ENCODE measurements at regions not wholly inside any gene's neighbourhood (a gene's known extent, or its start where the extent isn't known, plus 50 kb on each side); places are given as distances from the start of the nearest gene placed in this dataset.

GRCh38 chr9:115423646-115424045, 305.7 kb upstream of the TNC start:
- no peaks in the 10 kb centered on the region for H3K36me3 ChIP-seq
- H3K4me3 ChIP-seq = no peak overlapping the region
- H3K27me3 ChIP-seq = no peaks in the 10 kb centered on the region
- TF ChIP-seq, protein P1, sequence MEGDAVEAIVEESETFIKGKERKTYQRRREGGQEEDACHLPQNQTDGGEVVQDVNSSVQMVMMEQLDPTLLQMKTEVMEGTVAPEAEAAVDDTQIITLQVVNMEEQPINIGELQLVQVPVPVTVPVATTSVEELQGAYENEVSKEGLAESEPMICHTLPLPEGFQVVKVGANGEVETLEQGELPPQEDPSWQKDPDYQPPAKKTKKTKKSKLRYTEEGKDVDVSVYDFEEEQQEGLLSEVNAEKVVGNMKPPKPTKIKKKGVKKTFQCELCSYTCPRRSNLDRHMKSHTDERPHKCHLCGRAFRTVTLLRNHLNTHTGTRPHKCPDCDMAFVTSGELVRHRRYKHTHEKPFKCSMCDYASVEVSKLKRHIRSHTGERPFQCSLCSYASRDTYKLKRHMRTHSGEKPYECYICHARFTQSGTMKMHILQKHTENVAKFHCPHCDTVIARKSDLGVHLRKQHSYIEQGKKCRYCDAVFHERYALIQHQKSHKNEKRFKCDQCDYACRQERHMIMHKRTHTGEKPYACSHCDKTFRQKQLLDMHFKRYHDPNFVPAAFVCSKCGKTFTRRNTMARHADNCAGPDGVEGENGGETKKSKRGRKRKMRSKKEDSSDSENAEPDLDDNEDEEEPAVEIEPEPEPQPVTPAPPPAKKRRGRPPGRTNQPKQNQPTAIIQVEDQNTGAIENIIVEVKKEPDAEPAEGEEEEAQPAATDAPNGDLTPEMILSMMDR (IDR thresholded peaks at IDR 0.05) = no peak
- TF ChIP-seq EP300 (IDR thresholded peaks at IDR 0.05) (no peak), POLR2A (IDR thresholded peaks at IDR 0.05) (no peak)
- no peaks in the 10 kb centered on the region for H3K4me1 ChIP-seq
- no peak overlapping the region for H3K27ac ChIP-seq
- peaks cover 0 to 34% (median 2%) of the 10 kb centered on the region in 4 donors for H3K9me3 ChIP-seq
- DNase-seq (ENCODE audit: low spot score in 2 of 2) = no peak
- WGBS, 2 donors = 92 to 98% methylated on average over 3 of the region's 3 CpGs

GRCh38 chr9:115425601-115426000, 307.6 kb upstream of the TNC start:
- H3K9me3 ChIP-seq = peaks cover 0 to 35% (median 2%) of the 10 kb centered on the region in 4 donors
- H3K36me3 ChIP-seq = no peaks in the 10 kb centered on the region
- H3K27me3 ChIP-seq = no peaks in the 10 kb centered on the region
- no peaks in the 10 kb centered on the region for H3K4me1 ChIP-seq
- DNase-seq (ENCODE audit: low spot score in 2 of 2) = no peak
- no peak overlapping the region for H3K4me3 ChIP-seq
- no peak overlapping the region for H3K27ac ChIP-seq
- TF ChIP-seq, protein P1 (IDR thresholded peaks at IDR 0.05) = no peak
- TF ChIP-seq POLR2A (IDR thresholded peaks at IDR 0.05) = no peak
- TF ChIP-seq EP300 (IDR thresholded peaks at IDR 0.05) = no peak

DNA sequence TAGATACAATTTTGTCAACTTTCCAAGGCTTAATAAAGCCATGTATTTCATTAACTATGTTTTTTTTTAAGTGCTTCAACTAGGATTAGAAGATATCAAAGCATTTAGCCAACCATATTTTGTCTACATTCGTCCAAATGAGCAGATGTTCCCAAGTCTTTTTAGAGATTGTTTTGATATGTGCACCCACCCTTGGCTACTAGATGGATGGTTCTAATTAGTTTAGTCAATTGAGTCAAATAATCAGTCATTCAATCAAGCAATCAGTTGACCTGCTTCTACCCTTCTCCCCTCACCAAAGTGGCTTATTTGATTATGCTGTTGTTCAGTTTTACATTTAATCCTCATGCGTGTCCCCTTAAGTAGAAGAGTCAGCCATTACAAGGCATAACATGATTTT, 319.5 kb upstream of the TNC start:
- TF ChIP-seq EP300 (IDR thresholded peaks at IDR 0.05) (no peak), POLR2A (IDR thresholded peaks at IDR 0.05) (no peak)
- TF ChIP-seq, protein P1 (IDR thresholded peaks at IDR 0.05) = no peak
- H3K9me3 ChIP-seq = no peaks in the 10 kb centered on the region
- H3K4me1 ChIP-seq = no peaks in the 10 kb centered on the region
- no peak overlapping the region for H3K4me3 ChIP-seq
- WGBS, 2 donors = 90 to 92% methylated on average over 2 of the region's 2 CpGs
- no peaks in the 10 kb centered on the region for H3K27me3 ChIP-seq
- H3K27ac ChIP-seq = no peak overlapping the region
- no peaks in the 10 kb centered on the region for H3K36me3 ChIP-seq
- no peak for DNase-seq (ENCODE audit: low spot score in 2 of 2)

- Histone ChIP-seq H3K4me3 (no peak overlapping the region), H3K9me3 (no peaks in the 10 kb centered on the region), H3K4me1 (peaks cover 0 to 2% (median 0%) of the 10 kb centered on the region in 4 donors), H3K27ac (no peak overlapping the region), H3K36me3 (no peaks in the 10 kb centered on the region), H3K27me3 (no peaks in the 10 kb centered on the region)
- TF ChIP-seq EP300 (IDR thresholded peaks at IDR 0.05) (no peak), POLR2A (IDR thresholded peaks at IDR 0.05) (no peak)
- DNase-seq (ENCODE audit: low spot score in 2 of 2) = no peak
- 74 to 75% methylated on average over 6 of the region's 6 CpGs for WGBS, 2 donors
These were observed 321.7 kb upstream of the TNC start for GRCh38 chr9:115439641-115440040.

GRCh38 chr9:115442054-115442453, 324.1 kb upstream of the TNC start:
- Histone ChIP-seq H3K4me3 (no peak overlapping the region), H3K4me1 (peaks cover 0 to 14% (median 4%) of the 10 kb centered on the region in 4 donors), H3K36me3 (no peaks in the 10 kb centered on the region), H3K9me3 (no peaks in the 10 kb centered on the region), H3K27me3 (no peaks in the 10 kb centered on the region), H3K27ac (peak overlapping the region in 2 of 4 donors; percentile 42 to 60)
- TF ChIP-seq POLR2A (IDR thresholded peaks at IDR 0.05) (no peak), EP300 (IDR thresholded peaks at IDR 0.05) (peak in 1 of 2 donors; percentile 40)
- TF ChIP-seq, protein P1 (IDR thresholded peaks at IDR 0.05) = no peak
- no peak for DNase-seq (ENCODE audit: low spot score in 2 of 2)
- 25 to 42% methylated on average over 4 of the region's 4 CpGs for WGBS, 2 donors

- Histone ChIP-seq H3K9me3 (no peaks in the 10 kb centered on the region), H3K4me1 (peaks cover 0 to 14% (median 4%) of the 10 kb centered on the region in 4 donors), H3K4me3 (no peak overlapping the region), H3K36me3 (no peaks in the 10 kb centered on the region), H3K27ac (no peak overlapping the region), H3K27me3 (no peaks in the 10 kb centered on the region)
- DNase-seq (ENCODE audit: low spot score in 2 of 2) = no peak
- WGBS, 2 donors = 99 to 100% methylated on average over 2 of the region's 2 CpGs
- TF ChIP-seq POLR2A (IDR thresholded peaks at IDR 0.05) = no peak
- TF ChIP-seq EP300 (IDR thresholded peaks at IDR 0.05) = no peak
- TF ChIP-seq, protein P1 (IDR thresholded peaks at IDR 0.05) = no peak
These were observed 325.9 kb upstream of the TNC start for GRCh38 chr9:115443890-115444289.

All from tibial nerve (tissue), 4 donors.